MCF 10A (cell line): ENCODE measurements at regions not wholly inside any gene's neighbourhood (a gene's known extent, or its start where the extent isn't known, plus 50 kb on each side); places are given as distances from the start of the nearest gene placed in this dataset.
"Not testable (repeated sequence)": the region's sequence is repeated elsewhere in the genome, so short reads cannot be mapped to it uniquely, and the experiment has no call there.

Experiments
- BruUV-seq: library from RNA; stranded (reverse); fragments of 400-500 nt; replicated peaks from 2 replicates; lab custom pipeline; 2021; lab: Mats Ljungman, UMichigan
- CTCF ChIA-PET: fragments of 300-600 bp; sonication (Branson Sonifier 250); formaldehyde crosslinking; extraction: SDS; loops from one replicate; lab custom pipeline; 2021; ENCODE audit warnings: antibody characterized with exemption, inconsistent platforms; lab: Yijun Ruan, JAX
- POLR2A ChIA-PET: fragments of 300-600, 350-650 bp; sonication (Branson Sonifier 250); formaldehyde crosslinking; extraction: SDS; loops from one replicate; lab custom pipeline; 2020; ENCODE audit warnings: antibody characterized with exemption, inconsistent platforms; lab: Yijun Ruan, JAX
- DNase-seq: peaks from one replicate; pipeline ENCODE4 v3.0.0-alpha.2; 2018; ENCODE audit not compliant: unreplicated experiment
- H3K27ac Mint-ChIP-seq: one replicate; pipeline ENCODE4 v1.8.0; 2022; ENCODE audit warnings: mild to moderate bottlenecking, low read depth, mixed read lengths; ENCODE audit not compliant: unreplicated experiment
- H3K27me3 Mint-ChIP-seq: one replicate; pipeline ENCODE4 v1.8.0; 2022; ENCODE audit warnings: mixed read lengths; ENCODE audit not compliant: insufficient read depth, unreplicated experiment
- H3K36me3 Mint-ChIP-seq: one replicate; pipeline ENCODE4 v1.8.0; 2022; ENCODE audit warnings: mild to moderate bottlenecking, moderate library complexity, mixed read lengths; ENCODE audit not compliant: insufficient read depth, unreplicated experiment
- H3K4me1 Mint-ChIP-seq: one replicate; pipeline ENCODE4 v1.8.0; 2022; ENCODE audit warnings: mixed read lengths; ENCODE audit not compliant: insufficient read depth, unreplicated experiment
- H3K4me3 Mint-ChIP-seq: one replicate; pipeline ENCODE4 v1.8.0; 2022; ENCODE audit warnings: mild to moderate bottlenecking, moderate library complexity, mixed read lengths; ENCODE audit not compliant: unreplicated experiment
- H3K9me3 Mint-ChIP-seq: one replicate; pipeline ENCODE4 v1.8.0; 2022; ENCODE audit warnings: mixed read lengths; ENCODE audit not compliant: unreplicated experiment
- CTCF ChIP-seq: fragments of 200-600 bp; IDR thresholded peaks from one replicate; pipeline ENCODE4 v1.8.0; 2022; ENCODE audit warnings: antibody characterized with exemption, mild to moderate bottlenecking; ENCODE audit not compliant: unreplicated experiment
- intact Hi-C: fragments of 100-400 bp; cut with micrococcal nuclease; formaldehyde crosslinking; loops from 2 replicates; pipeline ENCODE4 v1.14.1; 2022

GRCh38 chr10:26937371-26937770 lies 76.6 kb upstream of the ABI1 start:
- Mint-ChIP-seq H3K27ac (no peak overlapping the region), H3K4me1 (no peaks in the 10 kb centered on the region), H3K4me3 (no peak overlapping the region), H3K9me3 (no peaks in the 10 kb centered on the region), H3K27me3 (no peaks in the 10 kb centered on the region), H3K36me3 (no peaks in the 10 kb centered on the region)
- no peak for DNase-seq
- no TSS peak for BruUV-seq
- intact Hi-C loops, result no loop called here
- POLR2A ChIA-PET, result no interaction called here
- no peak for TF ChIP-seq CTCF
- CTCF ChIA-PET, result interaction anchor here (1.2 kb wide), 1 partner anchor 55 kb away, joined by 3 read pairs; no protein-coding TSS in a partner anchor

- H3K9me3 Mint-ChIP-seq, H3K36me3 Mint-ChIP-seq, DNase-seq, H3K27me3 Mint-ChIP-seq, H3K4me3 Mint-ChIP-seq, BruUV-seq, intact Hi-C loops, H3K4me1 Mint-ChIP-seq, H3K27ac Mint-ChIP-seq, POLR2A ChIA-PET: not testable (repeated sequence)
- CTCF ChIA-PET, result interaction anchor here (0.5 to 0.7 kb wide), 4 partner anchors 99 to 1015 kb away, joined by 3 read pairs; no protein-coding TSS in a partner anchor
Measured at GRCh38 chr10:26934190-26934589, 73.4 kb upstream of the ABI1 start.

GRCh38 chr10:26932576-26932975 lies 71.8 kb upstream of the ABI1 start:
- Mint-ChIP-seq H3K4me3 (no peak overlapping the region), H3K27ac (no peak overlapping the region), H3K36me3 (no peaks in the 10 kb centered on the region), H3K4me1 (no peaks in the 10 kb centered on the region), H3K27me3 (no peaks in the 10 kb centered on the region), H3K9me3 (no peaks in the 10 kb centered on the region)
- no peak for DNase-seq
- intact Hi-C loops, result no loop called here
- TF ChIP-seq CTCF, result no peak
- no TSS peak for BruUV-seq
- ChIA-PET CTCF (interaction anchor here (0.6 kb wide), 1 partner anchor 56 kb away, joined by 3 read pairs; no protein-coding TSS in a partner anchor), POLR2A (interaction anchor here (0.6 kb wide), 1 partner anchor 233 kb away, joined by 4 read pairs; no protein-coding TSS in a partner anchor)

GRCh38 chr10:26931223-26931622 lies 70.5 kb upstream of the ABI1 start:
- no peak overlapping the region for H3K27ac Mint-ChIP-seq
- H3K27me3 Mint-ChIP-seq, result no peaks in the 10 kb centered on the region
- no TSS peak for BruUV-seq
- POLR2A ChIA-PET, result no interaction called here
- TF ChIP-seq CTCF, result no peak
- DNase-seq, result no peak
- no peak overlapping the region for H3K4me3 Mint-ChIP-seq
- intact Hi-C loops, result no loop called here
- H3K36me3 Mint-ChIP-seq, result no peaks in the 10 kb centered on the region
- CTCF ChIA-PET, result no interaction called here
- no peaks in the 10 kb centered on the region for H3K4me1 Mint-ChIP-seq
- no peaks in the 10 kb centered on the region for H3K9me3 Mint-ChIP-seq

- H3K9me3 Mint-ChIP-seq, CTCF ChIA-PET, H3K36me3 Mint-ChIP-seq, H3K27ac Mint-ChIP-seq, POLR2A ChIA-PET, H3K4me1 Mint-ChIP-seq, BruUV-seq, H3K27me3 Mint-ChIP-seq, H3K4me3 Mint-ChIP-seq, DNase-seq, intact Hi-C loops: not testable (repeated sequence)
Measured at GRCh38 chr10:26922824-26923223, 62.1 kb upstream of the ABI1 start.

- CTCF ChIA-PET, H3K9me3 Mint-ChIP-seq, intact Hi-C loops, POLR2A ChIA-PET, H3K36me3 Mint-ChIP-seq, H3K27me3 Mint-ChIP-seq, H3K4me1 Mint-ChIP-seq, BruUV-seq, H3K27ac Mint-ChIP-seq, H3K4me3 Mint-ChIP-seq: not testable (repeated sequence)
- peak; percentile 71 for DNase-seq
Measured at GRCh38 chr10:26919156-26919860, 58.5 kb upstream of the ABI1 start.
